WI38 (cell line): ENCODE measurements at regions not wholly inside any gene's neighbourhood (a gene's known extent, or its start where the extent isn't known, plus 50 kb on each side); places are given as distances from the start of the nearest gene placed in this dataset.

Experiments
- H3K4me3 ChIP-seq: 2 replicates; pipeline ENCODE4 v1.5.1; 2011; ENCODE audit warnings: low read depth, mild to moderate bottlenecking, control low read depth, low read length
- CTCF ChIP-seq: IDR thresholded peaks from 2 replicates; pipeline ENCODE4 v1.5.1; 2012; ENCODE audit warnings: low read depth, mild to moderate bottlenecking, control low read depth, low read length

GRCh38 chr5:164950927-164951326, 1445.5 kb downstream of the MAT2B start:
- TF ChIP-seq CTCF, result no peak
- no peak overlapping the region for H3K4me3 ChIP-seq

GRCh38 chr5:164951570-164951969, 1446.2 kb downstream of the MAT2B start:
- no peak for TF ChIP-seq CTCF
- H3K4me3 ChIP-seq, result no peak overlapping the region

- no peak for TF ChIP-seq CTCF
- H3K4me3 ChIP-seq, result no peak overlapping the region
These were observed 1453.3 kb downstream of the MAT2B start for GRCh38 chr5:164958688-164959087.

GRCh38 chr5:164959761-164960160, 1454.3 kb downstream of the MAT2B start:
- no peak for TF ChIP-seq CTCF
- no peak overlapping the region for H3K4me3 ChIP-seq

GRCh38 chr5:164962329-164962961, 1457.0 kb downstream of the MAT2B start:
- H3K4me3 ChIP-seq, result no peak overlapping the region

GRCh38 chr5:164966611-164967010, 1461.2 kb downstream of the MAT2B start:
- TF ChIP-seq CTCF, result no peak
- no peak overlapping the region for H3K4me3 ChIP-seq

More at GRCh38 chr5:164962329-164962961, 1457.0 kb downstream of the MAT2B start:
- TF ChIP-seq CTCF, result no peak

- no peak overlapping the region for H3K4me3 ChIP-seq
- TF ChIP-seq CTCF, result no peak
These were observed 1461.9 kb downstream of the MAT2B start for GRCh38 chr5:164967354-164967753.
